A549 (cell line): ENCODE measurements at regions not wholly inside any gene's neighbourhood (a gene's known extent, or its start where the extent isn't known, plus 50 kb on each side); places are given as distances from the start of the nearest gene placed in this dataset.

ENCODE experiments used
- POLR2A ChIP-seq: IDR thresholded peaks from 2 replicates; pipeline ENCODE4 v1.6.1; 2012; ENCODE audit warnings: mild to moderate bottlenecking, low read length
- ZFP36 ChIP-seq: fragments of 450-650 bp; IDR thresholded peaks from 2 replicates; pipeline ENCODE4 v1.6.1; 2014; ENCODE audit warnings: borderline replicate concordance; ENCODE audit not compliant: partially characterized antibody
- TF ChIP-seq, protein P1 (sequence below): fragments of >200 bp; sonication (Bioruptor Twin); formaldehyde crosslinking; IDR thresholded peaks from 3 replicates; pipeline ENCODE4 v1.5.1; 2016

DNA sequence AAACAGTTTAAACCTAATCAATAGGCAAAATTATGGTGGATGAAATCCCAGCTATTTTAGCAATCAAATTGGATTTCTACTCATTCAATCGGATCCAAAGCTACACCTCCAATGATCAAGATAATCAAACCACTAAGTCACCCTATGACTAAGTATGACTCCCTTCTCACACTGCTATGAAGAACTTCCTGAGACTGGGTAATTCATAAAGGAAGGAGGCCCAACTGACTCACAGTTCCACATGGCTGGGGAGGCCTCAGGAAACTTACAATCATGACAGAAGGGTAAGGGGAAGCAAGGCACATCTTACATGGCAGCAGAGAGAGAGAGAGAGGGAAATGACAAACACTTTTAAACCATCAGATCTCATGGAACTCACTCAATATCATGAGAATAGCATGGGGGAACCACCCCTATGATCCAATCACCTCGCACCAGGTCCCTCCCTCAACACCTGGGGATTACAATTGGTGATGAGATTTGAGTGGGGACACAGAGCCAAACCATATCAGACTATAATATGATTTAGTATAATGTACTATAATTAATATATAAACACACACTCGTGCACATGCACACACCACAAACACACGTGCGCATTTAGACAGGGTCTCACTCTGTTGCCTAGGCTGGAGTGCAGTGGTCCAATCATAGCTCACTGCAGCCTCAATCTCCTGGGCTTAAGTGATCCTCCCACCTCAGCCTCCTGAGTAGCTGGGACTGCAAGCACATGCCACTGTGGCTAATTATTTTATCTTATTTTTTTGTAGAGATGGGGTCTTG, 213.6 kb upstream of the FOXK1 start:
- TF ChIP-seq, protein P1, sequence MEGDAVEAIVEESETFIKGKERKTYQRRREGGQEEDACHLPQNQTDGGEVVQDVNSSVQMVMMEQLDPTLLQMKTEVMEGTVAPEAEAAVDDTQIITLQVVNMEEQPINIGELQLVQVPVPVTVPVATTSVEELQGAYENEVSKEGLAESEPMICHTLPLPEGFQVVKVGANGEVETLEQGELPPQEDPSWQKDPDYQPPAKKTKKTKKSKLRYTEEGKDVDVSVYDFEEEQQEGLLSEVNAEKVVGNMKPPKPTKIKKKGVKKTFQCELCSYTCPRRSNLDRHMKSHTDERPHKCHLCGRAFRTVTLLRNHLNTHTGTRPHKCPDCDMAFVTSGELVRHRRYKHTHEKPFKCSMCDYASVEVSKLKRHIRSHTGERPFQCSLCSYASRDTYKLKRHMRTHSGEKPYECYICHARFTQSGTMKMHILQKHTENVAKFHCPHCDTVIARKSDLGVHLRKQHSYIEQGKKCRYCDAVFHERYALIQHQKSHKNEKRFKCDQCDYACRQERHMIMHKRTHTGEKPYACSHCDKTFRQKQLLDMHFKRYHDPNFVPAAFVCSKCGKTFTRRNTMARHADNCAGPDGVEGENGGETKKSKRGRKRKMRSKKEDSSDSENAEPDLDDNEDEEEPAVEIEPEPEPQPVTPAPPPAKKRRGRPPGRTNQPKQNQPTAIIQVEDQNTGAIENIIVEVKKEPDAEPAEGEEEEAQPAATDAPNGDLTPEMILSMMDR, result no peak
- TF ChIP-seq ZFP36 (no peak), POLR2A (no peak)
